ENCODE measurements at regions not wholly inside any gene's neighbourhood (a gene's known extent, or its start where the extent isn't known, plus 50 kb on each side); places are given as distances from the start of the nearest gene placed in this dataset.

GRCh38 chr10:108307925-108308312, 1143.4 kb upstream of the SORCS1 start:
- Histone ChIP-seq H2AFZ (ENCODE audit: low read length) (no peak overlapping the region), H3K79me2 (ENCODE audit: insufficient read depth, low read length) (no peaks in the 10 kb centered on the region), H3K9me2 (replicated peaks; ENCODE audit: low read depth, low read length) (no peaks in the 10 kb centered on the region), H3K36me3 (ENCODE audit: insufficient read depth, low read length) (no peaks in the 10 kb centered on the region), H3K4me2 (ENCODE audit: low read depth, low read length, poor library complexity, severe bottlenecking) (no peak overlapping the region), H3K4me1 (ENCODE audit: insufficient read depth, low read length, poor library complexity, severe bottlenecking) (no peaks in the 10 kb centered on the region), H3K9me3 (ENCODE audit: insufficient read depth, low read depth, low read length) (no peaks in the 10 kb centered on the region), H3K27me3 (ENCODE audit: insufficient read depth, low read length, poor library complexity, severe bottlenecking) (no peaks in the 10 kb centered on the region), H3K4me3 (ENCODE audit: low read length, poor library complexity, severe bottlenecking) (no peak overlapping the region), H3K9ac (ENCODE audit: low read depth, low read length, poor library complexity, severe bottlenecking) (no peak overlapping the region), H3F3A (ENCODE audit: low read depth) (no peaks in the 10 kb centered on the region), H4K20me1 (ENCODE audit: insufficient read depth, low read length, poor library complexity, severe bottlenecking) (no peaks in the 10 kb centered on the region)
- TF ChIP-seq CTCF (conservative IDR thresholded peaks at IDR 0.05; ENCODE audit: low read length) (no peak), EZH2phosphoT487 (IDR thresholded peaks at IDR 0.05; ENCODE audit: borderline replicate concordance) (no peak)

GRCh38 chr10:108307250-108307924, 1142.9 kb upstream of the SORCS1 start:
- Histone ChIP-seq H3K27me3 (ENCODE audit: insufficient read depth, low read length, poor library complexity, severe bottlenecking) (no peaks in the 10 kb centered on the region), H3K79me2 (ENCODE audit: insufficient read depth, low read length) (no peaks in the 10 kb centered on the region), H3K9ac (ENCODE audit: low read depth, low read length, poor library complexity, severe bottlenecking) (no peak overlapping the region), H3K4me2 (ENCODE audit: low read depth, low read length, poor library complexity, severe bottlenecking) (no peak overlapping the region), H3K4me1 (ENCODE audit: insufficient read depth, low read length, poor library complexity, severe bottlenecking) (no peaks in the 10 kb centered on the region), H3K9me2 (replicated peaks; ENCODE audit: low read depth, low read length) (no peaks in the 10 kb centered on the region), H3F3A (ENCODE audit: low read depth) (no peaks in the 10 kb centered on the region), H3K9me3 (ENCODE audit: insufficient read depth, low read depth, low read length) (0 out of 2 replicates have a peak, but pooled peaks cover under 1% of the 10 kb centered on the region), H3K4me3 (ENCODE audit: low read length, poor library complexity, severe bottlenecking) (no peak overlapping the region), H3K36me3 (ENCODE audit: insufficient read depth, low read length) (no peaks in the 10 kb centered on the region), H2AFZ (ENCODE audit: low read length) (no peak overlapping the region), H4K20me1 (ENCODE audit: insufficient read depth, low read length, poor library complexity, severe bottlenecking) (no peaks in the 10 kb centered on the region)
- TF ChIP-seq CTCF (conservative IDR thresholded peaks at IDR 0.05; ENCODE audit: low read length) (no peak), EZH2phosphoT487 (IDR thresholded peaks at IDR 0.05; ENCODE audit: borderline replicate concordance) (no peak)

- H3K27me3 ChIP-seq (ENCODE audit: insufficient read depth, low read length, poor library complexity, severe bottlenecking) = no peaks in the 10 kb centered on the region
- H4K20me1 ChIP-seq (ENCODE audit: insufficient read depth, low read length, poor library complexity, severe bottlenecking) = no peaks in the 10 kb centered on the region
- H3F3A ChIP-seq (ENCODE audit: low read depth) = no peaks in the 10 kb centered on the region
- TF ChIP-seq EZH2phosphoT487 (IDR thresholded peaks at IDR 0.05; ENCODE audit: borderline replicate concordance) (no peak), CTCF (conservative IDR thresholded peaks at IDR 0.05; ENCODE audit: low read length) (no peak)
- H3K79me2 ChIP-seq (ENCODE audit: insufficient read depth, low read length) = no peaks in the 10 kb centered on the region
- 0 out of 2 replicates have a peak, but pooled peaks cover 3% of the 10 kb centered on the region for H3K9me3 ChIP-seq (ENCODE audit: insufficient read depth, low read depth, low read length)
- no peaks in the 10 kb centered on the region for H3K36me3 ChIP-seq (ENCODE audit: insufficient read depth, low read length)
- H3K4me1 ChIP-seq (ENCODE audit: insufficient read depth, low read length, poor library complexity, severe bottlenecking) = no peaks in the 10 kb centered on the region
- H3K9me2 ChIP-seq (replicated peaks; ENCODE audit: low read depth, low read length) = no peaks in the 10 kb centered on the region; the same call in 1 of the 2 replicates
- H3K9ac ChIP-seq (ENCODE audit: low read depth, low read length, poor library complexity, severe bottlenecking) = no peak overlapping the region
- H3K4me2 ChIP-seq (ENCODE audit: low read depth, low read length, poor library complexity, severe bottlenecking) = no peak overlapping the region
- H2AFZ ChIP-seq (ENCODE audit: low read length) = no peak overlapping the region
- H3K4me3 ChIP-seq (ENCODE audit: low read length, poor library complexity, severe bottlenecking) = no peak overlapping the region
Observed at GRCh38 chr10:108303149-108303548, 1138.6 kb upstream of the SORCS1 start.

Data from Loucy (cell line).